Trophoblast cell (in vitro differentiated cells and primary cell): ENCODE measurements at regions not wholly inside any gene's neighbourhood (a gene's known extent, or its start where the extent isn't known, plus 50 kb on each side); places are given as distances from the start of the nearest gene placed in this dataset.

Experiments
- DNase-seq, 2 donors: peaks; one replicate each; pipeline ENCODE4 v3.0.0-alpha.2; 2016
- H2AFZ ChIP-seq: 2 replicates; pipeline ENCODE4 v1.6.1; 2013; ENCODE audit warnings: low read length, moderate library complexity, mild to moderate bottlenecking; ENCODE audit not compliant: insufficient read depth, poor library complexity
- H2AK5ac ChIP-seq: 2 replicates; pipeline ENCODE4 v1.6.1; 2013; ENCODE audit warnings: mild to moderate bottlenecking, low read length
- H2BK120ac ChIP-seq: 2 replicates; pipeline ENCODE4 v1.6.1; 2013; ENCODE audit warnings: low read length, mild to moderate bottlenecking, moderate library complexity; ENCODE audit not compliant: insufficient read depth, poor library complexity
- H2BK12ac ChIP-seq: 2 replicates; pipeline ENCODE4 v1.6.1; 2013; ENCODE audit warnings: mild to moderate bottlenecking, low read length, moderate library complexity
- H2BK5ac ChIP-seq: 2 replicates; pipeline ENCODE4 v1.6.1; 2013; ENCODE audit warnings: low read length, low read depth, moderate library complexity, mild to moderate bottlenecking; ENCODE audit not compliant: poor library complexity
- H3K14ac ChIP-seq: 2 replicates; pipeline ENCODE4 v1.6.1; 2013; ENCODE audit warnings: mild to moderate bottlenecking, low read length
- H3K18ac ChIP-seq: 2 replicates; pipeline ENCODE4 v1.6.1; 2013; ENCODE audit warnings: mild to moderate bottlenecking, low read length
- H3K23ac ChIP-seq: 2 replicates; pipeline ENCODE4 v1.6.1; 2013; ENCODE audit warnings: low read length
- H3K27ac ChIP-seq: 2 replicates; pipeline ENCODE4 v1.5.1; 2013; ENCODE audit warnings: low read depth, mild to moderate bottlenecking, inconsistent platforms, low read length, moderate library complexity
- H3K27me3 ChIP-seq: 2 replicates; pipeline ENCODE4 v1.6.1; 2013; ENCODE audit warnings: inconsistent platforms, mild to moderate bottlenecking, low read length, moderate library complexity; ENCODE audit not compliant: insufficient read depth
- H3K36me3 ChIP-seq, 2 experiments: 1 replicate in 1 of 2; 2 replicates in 1 of 2; pipeline ENCODE4 v1.6.1; 2013; ENCODE audit warnings: low read length in 2 of 2, mild to moderate bottlenecking in 2 of 2, moderate library complexity in 1 of 2; ENCODE audit not compliant: insufficient read depth in 2 of 2, control insufficient read depth in 1 of 2
- H3K4ac ChIP-seq: 2 replicates; pipeline ENCODE4 v1.6.1; 2013; ENCODE audit warnings: low read depth, mild to moderate bottlenecking, low read length, moderate library complexity
- H3K4me1 ChIP-seq, 2 experiments: 1 replicate in 1 of 2; 2 replicates in 1 of 2; pipeline ENCODE4 v1.6.1; 2013; ENCODE audit warnings: low read length in 2 of 2, mild to moderate bottlenecking in 2 of 2, moderate library complexity in 1 of 2; ENCODE audit not compliant: insufficient read depth in 2 of 2, control insufficient read depth in 1 of 2
- H3K4me2 ChIP-seq: 2 replicates; pipeline ENCODE4 v1.6.1; 2013; ENCODE audit warnings: inconsistent platforms, mild to moderate bottlenecking, low read length, moderate library complexity
- H3K4me3 ChIP-seq: 2 replicates; pipeline ENCODE4 v1.5.1; 2013; ENCODE audit warnings: mild to moderate bottlenecking, low read depth, low read length, inconsistent platforms
- H3K79me1 ChIP-seq: one replicate; pipeline ENCODE4 v1.6.1; 2013; ENCODE audit warnings: low read length
- H3K79me2 ChIP-seq: 2 replicates; pipeline ENCODE4 v1.6.1; 2013; ENCODE audit warnings: low read length, mild to moderate bottlenecking; ENCODE audit not compliant: control insufficient read depth, insufficient read depth, poor library complexity
- H3K9ac ChIP-seq: 2 replicates; pipeline ENCODE4 v1.6.1; 2013; ENCODE audit warnings: mild to moderate bottlenecking, low read length
- H3K9me3 ChIP-seq: 2 replicates; pipeline ENCODE4 v1.6.1; 2013; ENCODE audit warnings: low read depth, mild to moderate bottlenecking, control low read depth, inconsistent platforms, low read length; ENCODE audit not compliant: insufficient read depth
- H4K12ac ChIP-seq: 2 replicates; pipeline ENCODE4 v1.6.1; 2013; ENCODE audit warnings: low read depth, mild to moderate bottlenecking, low read length, moderate library complexity
- H4K8ac ChIP-seq: 2 replicates; pipeline ENCODE4 v1.6.1; 2013; ENCODE audit warnings: low read depth, mild to moderate bottlenecking, low read length, moderate library complexity
- H4K91ac ChIP-seq: one replicate; pipeline ENCODE4 v1.6.1; 2013; ENCODE audit warnings: low read depth, mild to moderate bottlenecking, low read length, moderate library complexity
- WGBS: extraction: QIAGEN DNeasy Blood & Tissue Kit; methylation state at CpG from one replicate; pipeline ENCODE4 v1.1.7; 2013; ENCODE audit warnings: missing lambda C conversion rate; ENCODE audit not compliant: insufficient read length, insufficient coverage; ENCODE audit errors: extremely low coverage; 5-methylcytosine and 5-hydroxymethylcytosine counted together

GRCh38 chr12:82537436-82537835 is 149.3 kb upstream of the TMTC2 start:
- Histone ChIP-seq H3K4me1 (no peaks in the 10 kb centered on the region), H3K27me3 (no peaks in the 10 kb centered on the region), H3K4me2 (no peak overlapping the region), H2BK5ac (no peak overlapping the region), H3K14ac (no peak overlapping the region), H4K12ac (no peak overlapping the region), H3K9ac (no peak overlapping the region), H3K27ac (no peak overlapping the region), H3K9me3 (no peaks in the 10 kb centered on the region), H3K18ac (no peak overlapping the region), H3K79me2 (no peaks in the 10 kb centered on the region), H3K36me3 (no peaks in the 10 kb centered on the region), H2BK120ac (no peak overlapping the region), H3K4me3 (no peak overlapping the region), H2AK5ac (no peak overlapping the region), H4K8ac (no peak overlapping the region), H4K91ac (no peak overlapping the region), H3K79me1 (no peaks in the 10 kb centered on the region), H3K23ac (no peak overlapping the region), H3K4ac (no peak overlapping the region), H2BK12ac (no peak overlapping the region), H2AFZ (no peak overlapping the region)
- WGBS, result no CpG with 5 or more reads among the region's 2 CpGs
- no peak for DNase-seq

DNA sequence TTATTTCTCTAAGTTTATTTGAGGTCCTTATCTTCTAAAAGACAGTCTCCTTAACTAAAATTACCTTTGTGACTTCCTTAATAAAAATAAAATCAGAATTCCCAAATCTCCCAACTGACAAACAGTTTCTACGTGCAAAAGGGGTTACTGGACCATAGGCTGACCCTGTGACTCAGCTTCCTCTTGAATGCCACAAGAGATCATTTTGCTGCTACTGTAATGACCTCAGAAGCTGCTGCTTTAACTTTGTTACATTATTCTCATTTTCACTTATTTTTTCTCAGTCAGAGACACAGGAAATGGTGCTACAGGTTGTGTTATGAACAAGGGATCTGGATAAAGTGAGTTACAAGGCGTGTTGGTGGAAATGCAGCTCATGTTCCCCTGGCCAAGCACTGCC is 132.2 kb upstream of the TMTC2 start:
- H3K9me3 ChIP-seq, result peaks cover 6% of the 10 kb centered on the region
- no peak overlapping the region for H2BK12ac ChIP-seq
- no peak overlapping the region for H4K91ac ChIP-seq
- no peak overlapping the region for H3K27ac ChIP-seq
- no peaks in the 10 kb centered on the region for H3K79me2 ChIP-seq
- H3K23ac ChIP-seq, result no peak overlapping the region
- no peak overlapping the region for H2AK5ac ChIP-seq
- H3K79me1 ChIP-seq, result no peaks in the 10 kb centered on the region
- no peak overlapping the region for H3K4me2 ChIP-seq
- no peak overlapping the region for H2AFZ ChIP-seq
- no peak for DNase-seq
- no peak overlapping the region for H3K4ac ChIP-seq
- no peak overlapping the region for H4K8ac ChIP-seq
- H3K18ac ChIP-seq, result no peak overlapping the region
- no peak overlapping the region for H4K12ac ChIP-seq
- no peaks in the 10 kb centered on the region for H3K27me3 ChIP-seq
- no CpG with 5 or more reads among the region's 2 CpGs for WGBS
- no peak overlapping the region for H3K9ac ChIP-seq
- no peak overlapping the region for H3K14ac ChIP-seq
- H2BK120ac ChIP-seq, result no peak overlapping the region
- no peak overlapping the region for H3K4me3 ChIP-seq
- no peaks in the 10 kb centered on the region for H3K4me1 ChIP-seq
- H3K36me3 ChIP-seq, result no peaks in the 10 kb centered on the region
- no peak overlapping the region for H2BK5ac ChIP-seq

GRCh38 chr12:82555699-82556098 is 131.0 kb upstream of the TMTC2 start:
- Histone ChIP-seq H3K4me2 (no peak overlapping the region), H3K18ac (no peak overlapping the region), H3K4ac (no peak overlapping the region), H3K79me2 (no peaks in the 10 kb centered on the region), H2BK12ac (no peak overlapping the region), H4K8ac (no peak overlapping the region), H4K12ac (no peak overlapping the region), H3K27ac (no peak overlapping the region), H3K27me3 (no peaks in the 10 kb centered on the region), H2AK5ac (no peak overlapping the region), H2AFZ (no peak overlapping the region), H3K14ac (no peak overlapping the region), H3K4me3 (no peak overlapping the region), H3K36me3 (no peaks in the 10 kb centered on the region), H3K23ac (no peak overlapping the region), H3K79me1 (no peaks in the 10 kb centered on the region), H3K9me3 (peaks cover 6% of the 10 kb centered on the region), H3K4me1 (no peaks in the 10 kb centered on the region), H2BK120ac (no peak overlapping the region), H4K91ac (no peak overlapping the region), H3K9ac (no peak overlapping the region), H2BK5ac (no peak overlapping the region)
- no CpG with 5 or more reads among the region's 1 CpG for WGBS
- no peak for DNase-seq

DNA sequence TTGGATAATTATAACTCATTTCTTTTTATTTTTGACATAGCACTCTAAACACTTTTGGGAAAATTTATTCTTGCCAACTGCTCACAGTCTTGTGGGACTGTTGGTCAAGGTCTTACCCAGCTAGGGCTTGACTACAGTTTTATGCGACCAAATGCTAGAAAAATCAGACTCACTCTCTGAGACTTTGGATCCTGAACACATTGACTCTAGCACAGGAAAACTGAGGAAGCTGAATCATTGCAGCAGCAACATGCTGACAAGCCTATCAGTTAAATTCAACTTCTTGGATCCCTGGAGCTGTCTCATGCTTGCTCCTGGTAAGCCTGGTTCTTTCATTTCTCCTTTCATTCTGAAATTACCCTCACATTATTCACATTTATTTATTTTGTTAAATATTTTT is 120.7 kb upstream of the TMTC2 start:
- Histone ChIP-seq H2BK12ac (no peak overlapping the region), H3K27ac (no peak overlapping the region), H2BK5ac (no peak overlapping the region), H3K9me3 (no peaks in the 10 kb centered on the region), H4K12ac (no peak overlapping the region), H3K79me1 (no peaks in the 10 kb centered on the region), H3K36me3 (no peaks in the 10 kb centered on the region), H2AK5ac (no peak overlapping the region), H3K4me2 (no peak overlapping the region), H3K18ac (no peak overlapping the region), H4K91ac (no peak overlapping the region), H3K9ac (no peak overlapping the region), H3K14ac (no peak overlapping the region), H3K27me3 (no peaks in the 10 kb centered on the region), H2BK120ac (no peak overlapping the region), H3K79me2 (no peaks in the 10 kb centered on the region), H4K8ac (no peak overlapping the region), H3K4ac (no peak overlapping the region), H3K4me3 (no peak overlapping the region), H2AFZ (no peak overlapping the region), H3K4me1 (no peaks in the 10 kb centered on the region), H3K23ac (no peak overlapping the region)
- whole genome bisulfite sequencing, result no CpG with 5 or more reads among the region's 1 CpG
- no peak for DNase-seq

DNA sequence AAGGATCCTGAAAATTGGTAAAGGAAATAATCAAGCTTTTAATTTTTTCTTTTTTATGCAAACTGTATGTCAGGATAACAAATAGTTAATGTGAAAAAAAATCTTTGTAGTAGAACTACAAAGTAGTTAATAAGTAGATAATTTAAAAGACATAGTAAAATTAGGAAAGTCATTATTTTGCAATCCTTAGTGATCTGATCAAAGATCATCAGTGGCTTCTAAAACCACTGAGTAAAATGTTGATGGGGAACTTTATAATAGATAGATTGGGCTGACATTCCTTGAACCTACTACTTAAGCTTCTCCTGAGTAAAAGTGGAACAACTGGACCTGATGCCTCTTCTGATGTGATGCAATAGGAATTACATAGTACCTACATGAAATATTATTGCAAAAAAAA is 119.0 kb upstream of the TMTC2 start:
- H3K4me3 ChIP-seq, result no peak overlapping the region
- no peaks in the 10 kb centered on the region for H3K36me3 ChIP-seq
- H2BK12ac ChIP-seq, result no peak overlapping the region
- H2BK120ac ChIP-seq, result no peak overlapping the region
- H2AK5ac ChIP-seq, result no peak overlapping the region
- H3K4me2 ChIP-seq, result no peak overlapping the region
- H3K18ac ChIP-seq, result no peak overlapping the region
- no peak overlapping the region for H3K9ac ChIP-seq
- H3K14ac ChIP-seq, result no peak overlapping the region
- no peak overlapping the region for H4K8ac ChIP-seq
- no peak overlapping the region for H2BK5ac ChIP-seq
- no peak overlapping the region for H3K23ac ChIP-seq
- no peak overlapping the region for H2AFZ ChIP-seq
- no peak overlapping the region for H4K91ac ChIP-seq
- no peak overlapping the region for H4K12ac ChIP-seq
- no peak for DNase-seq
- no peaks in the 10 kb centered on the region for H3K9me3 ChIP-seq
- H3K4ac ChIP-seq, result no peak overlapping the region
- H3K79me2 ChIP-seq, result no peaks in the 10 kb centered on the region
- H3K79me1 ChIP-seq, result no peaks in the 10 kb centered on the region
- H3K27me3 ChIP-seq, result no peaks in the 10 kb centered on the region
- H3K4me1 ChIP-seq, result no peaks in the 10 kb centered on the region
- H3K27ac ChIP-seq, result no peak overlapping the region
